ENCODE measurements at regions not wholly inside any gene's neighbourhood (a gene's known extent, or its start where the extent isn't known, plus 50 kb on each side); places are given as distances from the start of the nearest gene placed in this dataset.

- no peak for TF ChIP-seq RFX5 (IDR thresholded peaks at IDR 0.05; ENCODE audit: low read depth, low read length)
- TF ChIP-seq MAZ (IDR thresholded peaks at IDR 0.05; ENCODE audit: borderline replicate concordance, low read depth, low read length) = no peak
- TF ChIP-seq CTCF (conservative IDR thresholded peaks at IDR 0.05; ENCODE audit: low read depth, low read length) = no peak
- TF ChIP-seq POLR2A (IDR thresholded peaks at IDR 0.05; ENCODE audit: low read depth, low read length) = no peak
- no peak for TF ChIP-seq RAD21 (IDR thresholded peaks at IDR 0.05; ENCODE audit: low read length)
- no peak for TF ChIP-seq CEBPB (IDR thresholded peaks at IDR 0.05; ENCODE audit: low read depth, low read length)
- no peak for TF ChIP-seq NFE2L2 (IDR thresholded peaks at IDR 0.05; ENCODE audit: low read depth, low read length)
- TF ChIP-seq MAFK (IDR thresholded peaks at IDR 0.05; ENCODE audit: low read depth, low read length) = no peak
- no peak for TF ChIP-seq USF2 (IDR thresholded peaks at IDR 0.05; ENCODE audit: low read depth, low read length)
- no peak for TF ChIP-seq BHLHE40 (IDR thresholded peaks at IDR 0.05; ENCODE audit: low read depth, low read length)
Measured at GRCh38 chr12:59316938-59317337, 278.9 kb upstream of the SLC16A7 start.

Data from IMR-90 (cell line).